ENCODE measurements at regions not wholly inside any gene's neighbourhood (a gene's known extent, or its start where the extent isn't known, plus 50 kb on each side); places are given as distances from the start of the nearest gene placed in this dataset.

DNA sequence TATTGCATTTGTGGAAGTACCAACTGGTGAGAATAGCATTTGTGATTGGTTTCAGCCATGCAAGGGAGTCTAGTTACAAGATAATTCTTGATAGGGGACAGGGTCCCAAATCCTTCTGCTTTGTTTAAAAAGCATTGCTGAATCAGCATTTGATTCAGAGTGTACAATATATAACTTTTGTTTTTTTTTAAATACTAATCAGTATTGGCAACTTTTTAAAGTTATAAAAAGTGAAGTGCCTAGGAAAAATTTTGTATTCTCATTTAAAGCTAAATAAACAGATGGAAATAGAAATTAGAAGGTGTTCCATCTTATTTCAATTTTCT, 75.4 kb upstream of the SLC25A26 start:
- DNase-seq: no peak
- H3K36me3 ChIP-seq (ENCODE audit: control insufficient read depth, insufficient read depth, low read length): no peaks in the 10 kb centered on the region
- H3K27ac ChIP-seq (ENCODE audit: low read length): no peak overlapping the region
- H3K27me3 ChIP-seq (ENCODE audit: control insufficient read depth, insufficient read depth, low read length): no peaks in the 10 kb centered on the region
- H3K9me3 ChIP-seq (ENCODE audit: control insufficient read depth, low read depth, low read length): no peaks in the 10 kb centered on the region
- no peak overlapping the region for H3K4me3 ChIP-seq (ENCODE audit: low read length)
- H3K4me1 ChIP-seq (ENCODE audit: control insufficient read depth, insufficient read depth, low read length): no peaks in the 10 kb centered on the region

- Histone ChIP-seq H3K4me1 (ENCODE audit: control insufficient read depth, insufficient read depth, low read length) (no peaks in the 10 kb centered on the region), H3K27me3 (ENCODE audit: control insufficient read depth, insufficient read depth, low read length) (no peaks in the 10 kb centered on the region), H3K9me3 (ENCODE audit: control insufficient read depth, low read depth, low read length) (no peaks in the 10 kb centered on the region), H3K36me3 (ENCODE audit: control insufficient read depth, insufficient read depth, low read length) (no peaks in the 10 kb centered on the region), H3K4me3 (ENCODE audit: low read length) (no peak overlapping the region), H3K27ac (ENCODE audit: low read length) (no peak overlapping the region)
- 75% methylated on average over 2 of the region's 7 CpGs for WGBS (ENCODE audit: insufficient coverage, low lambda C conversion rate)
- DNase-seq: no peak
Measured at GRCh38 chr3:66144568-66145407, 76.0 kb upstream of the SLC25A26 start.

DNA sequence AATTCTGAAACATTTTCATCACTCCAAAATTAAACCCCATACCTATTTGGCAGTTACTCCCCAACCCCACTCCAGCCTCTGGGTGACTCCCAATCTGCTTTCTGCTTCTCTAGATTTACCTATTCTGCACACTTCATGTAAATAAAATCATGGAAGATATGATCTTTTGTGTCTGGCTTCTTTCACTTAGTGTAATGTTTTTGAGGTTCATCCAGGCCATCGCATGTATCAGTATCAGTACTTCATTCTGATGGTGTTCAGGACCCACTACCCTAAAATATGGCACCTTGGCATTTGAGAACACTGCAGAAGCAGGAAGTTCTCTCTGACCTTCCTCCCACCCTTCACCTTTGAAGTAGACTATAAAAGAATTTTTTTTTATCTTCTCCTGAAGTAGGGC, 78.7 kb upstream of the SLC25A26 start:
- Histone ChIP-seq H3K4me3 (ENCODE audit: low read length) (no peak overlapping the region), H3K4me1 (ENCODE audit: control insufficient read depth, insufficient read depth, low read length) (no peaks in the 10 kb centered on the region), H3K9me3 (ENCODE audit: control insufficient read depth, low read depth, low read length) (no peaks in the 10 kb centered on the region), H3K27me3 (ENCODE audit: control insufficient read depth, insufficient read depth, low read length) (no peaks in the 10 kb centered on the region), H3K27ac (ENCODE audit: low read length) (no peak overlapping the region), H3K36me3 (ENCODE audit: control insufficient read depth, insufficient read depth, low read length) (no peaks in the 10 kb centered on the region)
- DNase-seq: no peak
- WGBS (ENCODE audit: insufficient coverage, low lambda C conversion rate): no CpG with 5 or more reads among the region's 1 CpG

- Histone ChIP-seq H3K9me3 (ENCODE audit: control insufficient read depth, low read depth, low read length) (no peaks in the 10 kb centered on the region), H3K36me3 (ENCODE audit: control insufficient read depth, insufficient read depth, low read length) (no peaks in the 10 kb centered on the region), H3K4me1 (ENCODE audit: control insufficient read depth, insufficient read depth, low read length) (no peaks in the 10 kb centered on the region), H3K27ac (ENCODE audit: low read length) (no peak overlapping the region), H3K4me3 (ENCODE audit: low read length) (no peak overlapping the region), H3K27me3 (ENCODE audit: control insufficient read depth, insufficient read depth, low read length) (no peaks in the 10 kb centered on the region)
- 100% methylated on average over 2 of the region's 7 CpGs for WGBS (ENCODE audit: insufficient coverage, low lambda C conversion rate)
- DNase-seq: no peak
Measured at GRCh38 chr3:66140743-66141372, 79.9 kb upstream of the SLC25A26 start.

DNA sequence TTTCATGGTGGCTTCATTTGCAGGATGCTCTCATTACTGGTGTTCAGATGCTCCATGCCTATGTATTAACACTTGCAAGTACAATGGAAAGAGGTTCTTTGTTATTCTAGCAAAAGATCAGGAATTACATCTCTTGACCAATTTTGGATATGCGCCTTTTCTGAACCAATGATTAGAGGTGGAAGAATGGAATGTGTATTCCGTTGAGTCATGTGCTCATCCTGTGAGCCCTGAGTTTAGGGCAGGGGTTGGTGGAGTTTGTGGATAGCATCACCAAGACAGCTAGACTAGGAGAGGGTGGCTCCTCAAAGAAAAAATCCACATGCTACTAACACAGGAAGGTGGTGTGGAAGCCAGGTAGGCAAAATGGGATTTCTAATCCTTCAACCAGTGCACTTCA, 80.7 kb upstream of the SLC25A26 start:
- Histone ChIP-seq H3K4me1 (ENCODE audit: control insufficient read depth, insufficient read depth, low read length) (no peaks in the 10 kb centered on the region), H3K9me3 (ENCODE audit: control insufficient read depth, low read depth, low read length) (no peaks in the 10 kb centered on the region), H3K36me3 (ENCODE audit: control insufficient read depth, insufficient read depth, low read length) (no peaks in the 10 kb centered on the region), H3K27ac (ENCODE audit: low read length) (no peak overlapping the region), H3K4me3 (ENCODE audit: low read length) (no peak overlapping the region), H3K27me3 (ENCODE audit: control insufficient read depth, insufficient read depth, low read length) (no peaks in the 10 kb centered on the region)
- WGBS (ENCODE audit: insufficient coverage, low lambda C conversion rate): no CpG with 5 or more reads among the region's 2 CpGs
- no peak for DNase-seq

- Histone ChIP-seq H3K4me1 (ENCODE audit: control insufficient read depth, insufficient read depth, low read length) (no peaks in the 10 kb centered on the region), H3K27me3 (ENCODE audit: control insufficient read depth, insufficient read depth, low read length) (no peaks in the 10 kb centered on the region), H3K36me3 (ENCODE audit: control insufficient read depth, insufficient read depth, low read length) (no peaks in the 10 kb centered on the region), H3K4me3 (ENCODE audit: low read length) (no peak overlapping the region), H3K9me3 (ENCODE audit: control insufficient read depth, low read depth, low read length) (no peaks in the 10 kb centered on the region), H3K27ac (ENCODE audit: low read length) (no peak overlapping the region)
- DNase-seq: no peak
- WGBS (ENCODE audit: insufficient coverage, low lambda C conversion rate): 61% methylated on average over 2 of the region's 5 CpGs
Measured at GRCh38 chr3:66139415-66139814, 81.4 kb upstream of the SLC25A26 start.

GRCh38 chr3:66138336-66139313, 82.2 kb upstream of the SLC25A26 start:
- Histone ChIP-seq H3K4me1 (ENCODE audit: control insufficient read depth, insufficient read depth, low read length) (no peaks in the 10 kb centered on the region), H3K27ac (ENCODE audit: low read length) (no peak overlapping the region), H3K36me3 (ENCODE audit: control insufficient read depth, insufficient read depth, low read length) (no peaks in the 10 kb centered on the region), H3K27me3 (ENCODE audit: control insufficient read depth, insufficient read depth, low read length) (no peaks in the 10 kb centered on the region), H3K9me3 (ENCODE audit: control insufficient read depth, low read depth, low read length) (no peaks in the 10 kb centered on the region), H3K4me3 (ENCODE audit: low read length) (no peak overlapping the region)
- peak; percentile 39 to 46 for DNase-seq
- 0% methylated on average over 1 of the region's 6 CpGs for WGBS (ENCODE audit: insufficient coverage, low lambda C conversion rate)

- DNase-seq: no peak
- Histone ChIP-seq H3K27me3 (ENCODE audit: control insufficient read depth, insufficient read depth, low read length) (no peaks in the 10 kb centered on the region), H3K4me3 (ENCODE audit: low read length) (no peak overlapping the region), H3K36me3 (ENCODE audit: control insufficient read depth, insufficient read depth, low read length) (no peaks in the 10 kb centered on the region), H3K4me1 (ENCODE audit: control insufficient read depth, insufficient read depth, low read length) (no peaks in the 10 kb centered on the region), H3K9me3 (ENCODE audit: control insufficient read depth, low read depth, low read length) (no peaks in the 10 kb centered on the region), H3K27ac (ENCODE audit: low read length) (no peak overlapping the region)
- WGBS (ENCODE audit: insufficient coverage, low lambda C conversion rate): 80% methylated on average over 1 of the region's 1 CpG
Measured at GRCh38 chr3:66136597-66136996, 84.2 kb upstream of the SLC25A26 start.

GRCh38 chr3:66133853-66134445, 86.9 kb upstream of the SLC25A26 start:
- no peaks in the 10 kb centered on the region for H3K27me3 ChIP-seq (ENCODE audit: control insufficient read depth, insufficient read depth, low read length)
- H3K4me3 ChIP-seq (ENCODE audit: low read length): no peak overlapping the region
- H3K4me1 ChIP-seq (ENCODE audit: control insufficient read depth, insufficient read depth, low read length): no peaks in the 10 kb centered on the region
- H3K27ac ChIP-seq (ENCODE audit: low read length): no peak overlapping the region
- no peak for DNase-seq
- WGBS (ENCODE audit: insufficient coverage, low lambda C conversion rate): 75% methylated on average over 5 of the region's 8 CpGs
- H3K36me3 ChIP-seq (ENCODE audit: control insufficient read depth, insufficient read depth, low read length): no peaks in the 10 kb centered on the region
- no peaks in the 10 kb centered on the region for H3K9me3 ChIP-seq (ENCODE audit: control insufficient read depth, low read depth, low read length)

GRCh38 chr3:66133050-66133757, 87.6 kb upstream of the SLC25A26 start:
- no peak overlapping the region for H3K27ac ChIP-seq (ENCODE audit: low read length)
- no peak overlapping the region for H3K4me3 ChIP-seq (ENCODE audit: low read length)
- no peaks in the 10 kb centered on the region for H3K36me3 ChIP-seq (ENCODE audit: control insufficient read depth, insufficient read depth, low read length)
- H3K9me3 ChIP-seq (ENCODE audit: control insufficient read depth, low read depth, low read length): no peaks in the 10 kb centered on the region
- no peaks in the 10 kb centered on the region for H3K27me3 ChIP-seq (ENCODE audit: control insufficient read depth, insufficient read depth, low read length)
- no peaks in the 10 kb centered on the region for H3K4me1 ChIP-seq (ENCODE audit: control insufficient read depth, insufficient read depth, low read length)
- DNase-seq: no peak
- 92% methylated on average over 1 of the region's 6 CpGs for WGBS (ENCODE audit: insufficient coverage, low lambda C conversion rate)
